GM18909 (cell line): ENCODE measurements at regions not wholly inside any gene's neighbourhood (a gene's known extent, or its start where the extent isn't known, plus 50 kb on each side); places are given as distances from the start of the nearest gene placed in this dataset.

ENCODE experiments used
- ATAC-seq: cut with Tn5 transposase; IDR thresholded peaks from one replicate; pipeline ENCODE4 v1.9.1; 2021; ENCODE audit warnings: mild to moderate bottlenecking; ENCODE audit not compliant: unreplicated experiment, poor library complexity

- ATAC-seq = no peak
Observed at GRCh38 chr16:65301029-65301428, 179.2 kb upstream of the CDH11 start.

- ATAC-seq = no peak
Observed at GRCh38 chr16:65297453-65297852, 175.6 kb upstream of the CDH11 start.

- no peak for ATAC-seq
Observed at GRCh38 chr16:65295527-65295926, 173.7 kb upstream of the CDH11 start.

GRCh38 chr16:65294708-65295107 lies 172.8 kb upstream of the CDH11 start:
- no peak for ATAC-seq

GRCh38 chr16:65294165-65294564 lies 172.3 kb upstream of the CDH11 start:
- ATAC-seq = no peak

GRCh38 chr16:65289022-65289421 lies 167.2 kb upstream of the CDH11 start:
- no peak for ATAC-seq

GRCh38 chr16:65287307-65287706 lies 165.4 kb upstream of the CDH11 start:
- no peak for ATAC-seq

- ATAC-seq = no peak
Observed at GRCh38 chr16:65285128-65286048, 163.5 kb upstream of the CDH11 start.

- ATAC-seq = no peak
Observed at GRCh38 chr16:65284626-65285025, 162.8 kb upstream of the CDH11 start.

- ATAC-seq = no peak
Observed at GRCh38 chr16:65283181-65283651, 161.4 kb upstream of the CDH11 start.

GRCh38 chr16:65281586-65281985 lies 159.7 kb upstream of the CDH11 start:
- no peak for ATAC-seq

- ATAC-seq = no peak
Observed at GRCh38 chr16:65280845-65281512, 159.1 kb upstream of the CDH11 start.

- ATAC-seq = no peak
Observed at GRCh38 chr16:65279576-65279975, 157.7 kb upstream of the CDH11 start.

GRCh38 chr16:65278874-65279273 lies 157.0 kb upstream of the CDH11 start:
- no peak for ATAC-seq

- ATAC-seq = no peak
Observed at GRCh38 chr16:65274566-65274965, 152.7 kb upstream of the CDH11 start.

- ATAC-seq = no peak
Observed at GRCh38 chr16:65272699-65273414, 151.0 kb upstream of the CDH11 start.

- no peak for ATAC-seq
Observed at GRCh38 chr16:65271996-65272395, 150.1 kb upstream of the CDH11 start.

- ATAC-seq = no peak
Observed at GRCh38 chr16:65268331-65268730, 146.5 kb upstream of the CDH11 start.

GRCh38 chr16:65263896-65264295 lies 142.0 kb upstream of the CDH11 start:
- no peak for ATAC-seq

GRCh38 chr16:65260746-65261145 lies 138.9 kb upstream of the CDH11 start:
- ATAC-seq = no peak

GRCh38 chr16:65254144-65254543 lies 132.3 kb upstream of the CDH11 start:
- no peak for ATAC-seq
